ENCODE measurements at regions not wholly inside any gene's neighbourhood (a gene's known extent, or its start where the extent isn't known, plus 50 kb on each side); places are given as distances from the start of the nearest gene placed in this dataset.

DNA sequence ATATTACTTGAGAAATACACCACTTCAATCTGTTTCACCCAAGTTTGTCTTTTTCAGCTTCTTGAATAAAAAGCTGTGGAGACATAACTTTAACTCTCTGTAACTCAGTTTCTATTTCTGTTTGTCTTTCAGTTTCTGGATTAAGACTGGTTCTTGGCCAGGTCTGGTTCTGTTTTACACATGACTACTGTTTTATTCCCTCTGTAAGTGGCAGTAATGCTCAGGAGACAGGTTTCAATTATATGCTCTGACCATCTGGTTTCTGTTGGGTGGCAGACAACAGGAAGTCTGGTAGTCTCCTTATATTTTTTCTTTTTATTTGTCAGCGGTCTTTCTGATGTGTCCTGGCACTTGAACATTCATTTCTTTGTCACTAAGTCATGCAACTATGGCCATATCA is 102.9 kb downstream of the RPS29 start:
- TF ChIP-seq, protein P1, sequence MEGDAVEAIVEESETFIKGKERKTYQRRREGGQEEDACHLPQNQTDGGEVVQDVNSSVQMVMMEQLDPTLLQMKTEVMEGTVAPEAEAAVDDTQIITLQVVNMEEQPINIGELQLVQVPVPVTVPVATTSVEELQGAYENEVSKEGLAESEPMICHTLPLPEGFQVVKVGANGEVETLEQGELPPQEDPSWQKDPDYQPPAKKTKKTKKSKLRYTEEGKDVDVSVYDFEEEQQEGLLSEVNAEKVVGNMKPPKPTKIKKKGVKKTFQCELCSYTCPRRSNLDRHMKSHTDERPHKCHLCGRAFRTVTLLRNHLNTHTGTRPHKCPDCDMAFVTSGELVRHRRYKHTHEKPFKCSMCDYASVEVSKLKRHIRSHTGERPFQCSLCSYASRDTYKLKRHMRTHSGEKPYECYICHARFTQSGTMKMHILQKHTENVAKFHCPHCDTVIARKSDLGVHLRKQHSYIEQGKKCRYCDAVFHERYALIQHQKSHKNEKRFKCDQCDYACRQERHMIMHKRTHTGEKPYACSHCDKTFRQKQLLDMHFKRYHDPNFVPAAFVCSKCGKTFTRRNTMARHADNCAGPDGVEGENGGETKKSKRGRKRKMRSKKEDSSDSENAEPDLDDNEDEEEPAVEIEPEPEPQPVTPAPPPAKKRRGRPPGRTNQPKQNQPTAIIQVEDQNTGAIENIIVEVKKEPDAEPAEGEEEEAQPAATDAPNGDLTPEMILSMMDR (IDR thresholded peaks at IDR 0.05; ENCODE audit: low read length): no peak
- no peak for TF ChIP-seq EZH2 (IDR thresholded peaks at IDR 0.05; ENCODE audit: borderline replicate concordance, low read length)
